ENCODE measurements at regions not wholly inside any gene's neighbourhood (a gene's known extent, or its start where the extent isn't known, plus 50 kb on each side); places are given as distances from the start of the nearest gene placed in this dataset.

DNA sequence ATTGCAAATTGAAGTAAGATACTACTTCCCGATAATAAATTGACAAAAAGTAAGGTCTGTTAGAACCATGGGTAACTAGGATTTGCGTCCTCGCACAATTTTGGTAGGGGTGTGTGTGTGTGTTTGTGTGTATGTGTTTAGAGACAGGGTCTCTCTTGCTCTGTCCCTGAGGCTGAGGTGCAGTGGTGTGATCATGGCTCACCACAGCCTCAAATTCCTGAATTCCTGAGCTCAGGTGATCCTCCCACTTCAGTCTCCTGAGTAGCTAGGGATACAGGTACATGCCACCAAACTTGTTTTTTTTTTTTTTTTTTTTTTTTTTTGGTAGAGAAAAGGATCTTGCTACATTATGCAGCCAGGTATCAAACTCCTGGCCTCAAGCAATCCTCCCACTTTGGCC lies 209.2 kb upstream of the ESRRG start:
- ATAC-seq (no peak), DNase-seq (no peak)
- Histone ChIP-seq H3K4me1 (no peaks in the 10 kb centered on the region), H3K9me3 (no peaks in the 10 kb centered on the region), H3K27ac (no peak overlapping the region), H3K4me3 (no peak overlapping the region), H3K27me3 (no peaks in the 10 kb centered on the region), H3K36me3 (no peaks in the 10 kb centered on the region)
- in situ Hi-C loops (cut with MboI; ENCODE audit: low sequenced_read_pairs in 4 of 4) (no loop called here), intact Hi-C loops (cut with DNase I; ENCODE audit: low total_unique reads) (no loop called here)
- TF ChIP-seq, protein P1, sequence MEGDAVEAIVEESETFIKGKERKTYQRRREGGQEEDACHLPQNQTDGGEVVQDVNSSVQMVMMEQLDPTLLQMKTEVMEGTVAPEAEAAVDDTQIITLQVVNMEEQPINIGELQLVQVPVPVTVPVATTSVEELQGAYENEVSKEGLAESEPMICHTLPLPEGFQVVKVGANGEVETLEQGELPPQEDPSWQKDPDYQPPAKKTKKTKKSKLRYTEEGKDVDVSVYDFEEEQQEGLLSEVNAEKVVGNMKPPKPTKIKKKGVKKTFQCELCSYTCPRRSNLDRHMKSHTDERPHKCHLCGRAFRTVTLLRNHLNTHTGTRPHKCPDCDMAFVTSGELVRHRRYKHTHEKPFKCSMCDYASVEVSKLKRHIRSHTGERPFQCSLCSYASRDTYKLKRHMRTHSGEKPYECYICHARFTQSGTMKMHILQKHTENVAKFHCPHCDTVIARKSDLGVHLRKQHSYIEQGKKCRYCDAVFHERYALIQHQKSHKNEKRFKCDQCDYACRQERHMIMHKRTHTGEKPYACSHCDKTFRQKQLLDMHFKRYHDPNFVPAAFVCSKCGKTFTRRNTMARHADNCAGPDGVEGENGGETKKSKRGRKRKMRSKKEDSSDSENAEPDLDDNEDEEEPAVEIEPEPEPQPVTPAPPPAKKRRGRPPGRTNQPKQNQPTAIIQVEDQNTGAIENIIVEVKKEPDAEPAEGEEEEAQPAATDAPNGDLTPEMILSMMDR (IDR thresholded peaks at IDR 0.05 in 4 of 5, conservative IDR thresholded peaks at IDR 0.05 in 1 of 5), result no peak
- TF ChIP-seq POLR2A (IDR thresholded peaks at IDR 0.05), result no peak

DNA sequence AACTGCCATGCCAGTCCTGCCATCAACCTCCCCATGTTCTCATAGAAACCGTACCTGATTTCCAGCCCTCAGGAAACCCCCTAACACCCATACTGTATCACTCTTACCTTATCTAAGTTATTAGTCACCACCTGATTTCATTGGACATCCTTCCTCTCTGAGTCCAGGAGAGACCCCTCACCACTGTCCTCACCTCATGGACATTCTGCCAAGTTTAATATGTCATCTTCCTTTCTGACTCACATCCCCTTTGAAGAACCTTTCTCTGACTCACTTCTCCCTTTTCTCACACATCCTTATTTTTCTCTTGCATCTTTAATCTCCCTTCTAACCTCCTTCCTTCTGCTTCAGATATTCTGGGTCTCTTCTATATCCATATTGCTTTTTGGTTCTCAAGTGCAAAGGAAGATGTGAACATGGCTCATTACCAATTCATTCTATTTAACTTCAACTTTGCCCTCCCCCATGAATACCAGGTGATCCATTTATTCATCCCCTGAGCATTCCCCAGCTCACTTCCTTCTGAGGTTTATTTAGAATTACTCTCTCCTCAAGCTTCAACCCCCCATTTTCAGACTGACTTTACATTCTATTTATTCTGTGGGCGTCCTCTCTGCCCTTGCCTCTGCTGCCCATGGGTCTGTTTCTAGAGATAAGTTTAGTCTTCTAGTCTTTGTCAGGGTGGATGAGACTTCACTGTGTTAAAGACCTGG lies 206.8 kb upstream of the ESRRG start:
- ATAC-seq, result no peak
- no peak for TF ChIP-seq POLR2A (IDR thresholded peaks at IDR 0.05)
- TF ChIP-seq, protein P1 (IDR thresholded peaks at IDR 0.05 in 4 of 5, conservative IDR thresholded peaks at IDR 0.05 in 1 of 5), result no peak
- H3K27ac ChIP-seq, result no peak overlapping the region
- H3K4me1 ChIP-seq, result no peaks in the 10 kb centered on the region
- H3K36me3 ChIP-seq, result no peaks in the 10 kb centered on the region
- in situ Hi-C loops (cut with MboI; ENCODE audit: low sequenced_read_pairs in 4 of 4) (no loop called here), intact Hi-C loops (cut with DNase I; ENCODE audit: low total_unique reads) (no loop called here)
- no peak for DNase-seq
- H3K27me3 ChIP-seq, result no peaks in the 10 kb centered on the region
- no peaks in the 10 kb centered on the region for H3K9me3 ChIP-seq
- H3K4me3 ChIP-seq, result no peak overlapping the region

DNA sequence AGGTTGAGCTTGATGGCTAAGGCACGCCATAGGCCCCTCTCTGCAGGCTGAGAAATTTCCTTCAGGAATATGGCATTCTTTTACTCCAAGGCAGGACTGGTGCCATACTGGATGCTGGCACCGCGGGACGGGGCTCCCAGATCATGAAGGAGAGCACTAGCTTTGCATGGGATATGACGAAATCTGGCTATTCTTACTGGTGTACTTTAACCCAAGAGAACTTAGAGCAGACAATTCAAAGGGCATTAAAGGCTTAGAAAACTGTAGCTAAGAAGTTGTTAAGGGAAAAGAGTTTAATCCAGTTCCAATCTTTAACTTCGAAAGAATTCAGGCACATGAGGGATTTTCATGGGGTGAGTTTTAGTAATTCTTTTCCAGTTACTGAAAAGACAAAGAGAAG lies 204.4 kb upstream of the ESRRG start:
- no peaks in the 10 kb centered on the region for H3K36me3 ChIP-seq
- ATAC-seq (no peak), DNase-seq (no peak)
- H3K9me3 ChIP-seq, result no peaks in the 10 kb centered on the region
- H3K4me1 ChIP-seq, result no peaks in the 10 kb centered on the region
- in situ Hi-C loops (cut with MboI; ENCODE audit: low sequenced_read_pairs in 4 of 4), result no loop called here
- intact Hi-C loops (cut with DNase I; ENCODE audit: low total_unique reads), result no loop called here
- H3K4me3 ChIP-seq, result no peak overlapping the region
- TF ChIP-seq POLR2A (IDR thresholded peaks at IDR 0.05), result no peak
- TF ChIP-seq, protein P1 (IDR thresholded peaks at IDR 0.05 in 4 of 5, conservative IDR thresholded peaks at IDR 0.05 in 1 of 5), result no peak
- no peaks in the 10 kb centered on the region for H3K27me3 ChIP-seq
- no peak overlapping the region for H3K27ac ChIP-seq

DNA sequence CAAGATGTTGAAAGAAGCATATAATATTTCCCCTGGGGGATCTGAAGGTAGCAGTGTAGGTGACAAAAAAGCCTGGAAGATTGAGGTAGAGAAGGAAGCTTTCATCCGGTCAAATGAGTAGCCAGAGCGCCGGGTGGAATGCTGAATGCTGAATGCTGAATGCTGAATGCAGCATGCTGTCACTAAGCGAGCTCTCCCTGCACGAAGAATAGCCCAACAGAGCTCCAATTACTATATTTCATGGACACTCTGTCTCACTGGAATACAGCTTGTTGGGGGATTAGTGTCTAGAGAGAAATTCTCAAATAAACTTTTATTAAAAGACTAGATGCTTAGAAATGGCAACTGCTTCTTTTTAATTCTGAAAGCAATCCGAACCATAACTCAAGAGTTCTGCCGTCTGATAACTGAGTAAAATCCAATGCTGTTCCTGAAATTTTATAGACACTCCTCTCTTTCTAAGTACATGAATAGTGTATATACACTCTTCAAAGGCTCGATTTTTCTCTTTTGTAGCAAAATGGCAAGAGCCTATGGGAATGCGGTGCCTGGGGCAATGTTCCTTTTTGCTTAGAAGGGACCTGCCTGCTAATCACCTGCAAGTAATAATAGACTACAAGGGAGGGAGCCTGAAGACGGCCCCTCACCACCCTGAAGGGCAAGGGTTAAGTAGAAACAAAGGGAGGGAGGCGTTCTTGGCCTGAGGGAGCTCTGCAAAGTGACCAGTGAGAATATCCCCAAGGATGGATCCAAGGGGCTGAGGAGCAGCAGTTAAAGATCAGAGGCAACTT lies 203.7 kb upstream of the ESRRG start:
- no peak overlapping the region for H3K4me3 ChIP-seq
- no peaks in the 10 kb centered on the region for H3K27me3 ChIP-seq
- no peaks in the 10 kb centered on the region for H3K36me3 ChIP-seq
- no peak overlapping the region for H3K27ac ChIP-seq
- intact Hi-C loops (cut with DNase I; ENCODE audit: low total_unique reads), result no loop called here
- no peaks in the 10 kb centered on the region for H3K4me1 ChIP-seq
- no peak for TF ChIP-seq POLR2A (IDR thresholded peaks at IDR 0.05)
- TF ChIP-seq, protein P1 (IDR thresholded peaks at IDR 0.05 in 4 of 5, conservative IDR thresholded peaks at IDR 0.05 in 1 of 5), result no peak
- H3K9me3 ChIP-seq, result no peaks in the 10 kb centered on the region
- no peak for DNase-seq
- ATAC-seq, result peak in 1 of 2 donors; percentile 47
- in situ Hi-C loops (cut with MboI; ENCODE audit: low sequenced_read_pairs in 4 of 4), result no loop called here
